Activated CD4-positive, alpha-beta T cell treated with anti-CD3 and anti-CD28 coated beads, Interleukin-2, amount 50 U/mL, for 16 hours (primary cell): ENCODE measurements at regions not wholly inside any gene's neighbourhood (a gene's known extent, or its start where the extent isn't known, plus 50 kb on each side); places are given as distances from the start of the nearest gene placed in this dataset.

ENCODE experiments used
- DNase-seq: peaks from one replicate; pipeline ENCODE4 v3.0.0-alpha.2; 2020

- no peak for DNase-seq
Observed at GRCh38 chr2:228273159-228273558, 91.7 kb upstream of the SPHKAP start.

GRCh38 chr2:228269351-228269750, 87.9 kb upstream of the SPHKAP start:
- DNase-seq: no peak

- DNase-seq: no peak
Observed at GRCh38 chr2:228268756-228269155, 87.3 kb upstream of the SPHKAP start.

GRCh38 chr2:228268301-228268700, 86.8 kb upstream of the SPHKAP start:
- no peak for DNase-seq

- no peak for DNase-seq
Observed at GRCh38 chr2:228263156-228263555, 81.7 kb upstream of the SPHKAP start.

GRCh38 chr2:228261546-228261945, 80.1 kb upstream of the SPHKAP start:
- no peak for DNase-seq

GRCh38 chr2:228257379-228257778, 75.9 kb upstream of the SPHKAP start:
- no peak for DNase-seq

- DNase-seq: no peak
Observed at GRCh38 chr2:228253752-228254151, 72.3 kb upstream of the SPHKAP start.

- DNase-seq: no peak
Observed at GRCh38 chr2:228247335-228247734, 65.8 kb upstream of the SPHKAP start.

GRCh38 chr2:228245601-228246000, 64.1 kb upstream of the SPHKAP start:
- no peak for DNase-seq

- no peak for DNase-seq
Observed at GRCh38 chr2:228242591-228242990, 61.1 kb upstream of the SPHKAP start.

- DNase-seq: no peak
Observed at GRCh38 chr2:228239907-228240561, 58.5 kb upstream of the SPHKAP start.

GRCh38 chr2:228239207-228239906, 57.9 kb upstream of the SPHKAP start:
- DNase-seq: no peak
